ENCODE measurements at regions not wholly inside any gene's neighbourhood (a gene's known extent, or its start where the extent isn't known, plus 50 kb on each side); places are given as distances from the start of the nearest gene placed in this dataset.

DNA sequence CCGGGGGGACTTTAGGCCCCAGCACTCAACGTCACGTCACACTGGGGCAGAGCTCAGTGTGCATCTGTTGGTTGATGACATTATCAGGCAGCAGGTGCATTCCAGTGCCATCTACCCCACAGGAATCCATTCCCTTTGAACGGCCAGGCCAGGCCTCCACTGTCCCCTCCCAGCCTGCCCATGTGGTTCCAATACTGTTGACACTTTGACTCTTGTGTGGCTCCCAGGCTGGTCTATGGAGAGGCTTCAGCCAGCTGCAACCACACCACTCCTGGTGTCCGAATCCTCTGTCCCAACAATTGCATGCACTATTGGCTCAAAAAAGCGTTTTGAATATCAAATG lies 92.0 kb upstream of the SIM2 start:
- no peaks in the 10 kb centered on the region for H3K27me3 ChIP-seq (ENCODE audit: control insufficient read depth, low read length)
- no peaks in the 10 kb centered on the region for H3K4me1 ChIP-seq (ENCODE audit: control insufficient read depth, low read length)
- H3F3A ChIP-seq (ENCODE audit: control insufficient read depth, insufficient read depth) = no peaks in the 10 kb centered on the region
- H4K20me1 ChIP-seq (ENCODE audit: control insufficient read depth, insufficient read depth, low read depth, low read length) = no peaks in the 10 kb centered on the region
- no peak overlapping the region for H3K27ac ChIP-seq (ENCODE audit: low read depth, low read length)
- no peak overlapping the region for H3K4me2 ChIP-seq (ENCODE audit: low read length)
- no peaks in the 10 kb centered on the region for H3K79me2 ChIP-seq (ENCODE audit: control insufficient read depth, low read length)
- TF ChIP-seq CTCF (IDR thresholded peaks at IDR 0.05; ENCODE audit: low read depth, low read length, poor library complexity, severe bottlenecking) (no peak), EZH2phosphoT487 (IDR thresholded peaks at IDR 0.05; ENCODE audit: borderline replicate concordance, low read length) (no peak)
- no peaks in the 10 kb centered on the region for H3K9me3 ChIP-seq (ENCODE audit: control insufficient read depth, insufficient read depth, low read length)
- H3K4me3 ChIP-seq (ENCODE audit: low read length) = no peak overlapping the region
- H3K9me2 ChIP-seq (replicated peaks; ENCODE audit: control insufficient read depth, low read length) = no peaks in the 10 kb centered on the region
- H3K36me3 ChIP-seq (ENCODE audit: control insufficient read depth, low read length) = no peaks in the 10 kb centered on the region

- no peaks in the 10 kb centered on the region for H3K4me1 ChIP-seq (ENCODE audit: control insufficient read depth, low read length)
- no peak overlapping the region for H3K4me2 ChIP-seq (ENCODE audit: low read length)
- no peak overlapping the region for H3K27ac ChIP-seq (ENCODE audit: low read depth, low read length)
- H3K36me3 ChIP-seq (ENCODE audit: control insufficient read depth, low read length) = no peaks in the 10 kb centered on the region
- TF ChIP-seq EZH2phosphoT487 (IDR thresholded peaks at IDR 0.05; ENCODE audit: borderline replicate concordance, low read length) = no peak
- TF ChIP-seq CTCF (IDR thresholded peaks at IDR 0.05; ENCODE audit: low read depth, low read length, poor library complexity, severe bottlenecking) = no peak
- H3K27me3 ChIP-seq (ENCODE audit: control insufficient read depth, low read length) = no peaks in the 10 kb centered on the region
- no peaks in the 10 kb centered on the region for H3F3A ChIP-seq (ENCODE audit: control insufficient read depth, insufficient read depth)
- H3K9me3 ChIP-seq (ENCODE audit: control insufficient read depth, insufficient read depth, low read length) = no peaks in the 10 kb centered on the region
- no peaks in the 10 kb centered on the region for H3K79me2 ChIP-seq (ENCODE audit: control insufficient read depth, low read length)
- H4K20me1 ChIP-seq (ENCODE audit: control insufficient read depth, insufficient read depth, low read depth, low read length) = no peaks in the 10 kb centered on the region
- no peak overlapping the region for H3K4me3 ChIP-seq (ENCODE audit: low read length)
- no peaks in the 10 kb centered on the region for H3K9me2 ChIP-seq (replicated peaks; ENCODE audit: control insufficient read depth, low read length)
Observed at GRCh38 chr21:36608041-36608896, 90.6 kb upstream of the SIM2 start.

DNA sequence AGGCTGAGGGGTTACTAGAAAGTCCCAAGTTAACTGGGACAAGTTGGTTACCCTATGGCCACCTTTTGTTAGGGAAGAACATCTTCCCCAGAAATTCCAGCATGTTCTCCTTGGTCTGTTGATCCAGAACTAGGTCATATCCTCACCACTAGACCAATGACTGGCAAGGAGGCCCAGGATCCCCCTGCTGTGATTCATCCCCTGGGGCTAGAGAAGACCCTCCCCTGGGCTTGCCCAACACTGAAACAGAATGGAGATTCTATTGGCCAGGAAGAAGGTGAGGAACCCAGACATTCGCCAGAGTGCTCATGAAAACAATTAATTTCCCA lies 90.1 kb upstream of the SIM2 start:
- no peak overlapping the region for H3K4me3 ChIP-seq (ENCODE audit: low read length)
- no peaks in the 10 kb centered on the region for H3K27me3 ChIP-seq (ENCODE audit: control insufficient read depth, low read length)
- H3K79me2 ChIP-seq (ENCODE audit: control insufficient read depth, low read length) = no peaks in the 10 kb centered on the region
- H3K4me1 ChIP-seq (ENCODE audit: control insufficient read depth, low read length) = no peaks in the 10 kb centered on the region
- no peak overlapping the region for H3K27ac ChIP-seq (ENCODE audit: low read depth, low read length)
- no peaks in the 10 kb centered on the region for H3K9me2 ChIP-seq (replicated peaks; ENCODE audit: control insufficient read depth, low read length)
- TF ChIP-seq CTCF (IDR thresholded peaks at IDR 0.05; ENCODE audit: low read depth, low read length, poor library complexity, severe bottlenecking) (no peak), EZH2phosphoT487 (IDR thresholded peaks at IDR 0.05; ENCODE audit: borderline replicate concordance, low read length) (no peak)
- no peaks in the 10 kb centered on the region for H4K20me1 ChIP-seq (ENCODE audit: control insufficient read depth, insufficient read depth, low read depth, low read length)
- H3K36me3 ChIP-seq (ENCODE audit: control insufficient read depth, low read length) = no peaks in the 10 kb centered on the region
- no peaks in the 10 kb centered on the region for H3K9me3 ChIP-seq (ENCODE audit: control insufficient read depth, insufficient read depth, low read length)
- H3F3A ChIP-seq (ENCODE audit: control insufficient read depth, insufficient read depth) = no peaks in the 10 kb centered on the region
- no peak overlapping the region for H3K4me2 ChIP-seq (ENCODE audit: low read length)
